ACC112 (cell line): ENCODE measurements at regions not wholly inside any gene's neighbourhood (a gene's known extent, or its start where the extent isn't known, plus 50 kb on each side); places are given as distances from the start of the nearest gene placed in this dataset.

ENCODE experiments used
- H2AFZ ChIP-seq: fragments of 200-600 bp; sonication (generic); one replicate; pipeline ENCODE4 v1.6.0; 2017; ENCODE audit warnings: antibody characterized with exemption, low read length; ENCODE audit not compliant: unreplicated experiment
- H3K27ac ChIP-seq: fragments of 200-600 bp; sonication (generic); 2 replicates; pipeline ENCODE4 v1.5.1; 2014; ENCODE audit warnings: low read depth, mild to moderate bottlenecking, antibody characterized with exemption, low read length, moderate library complexity
- H3K27me3 ChIP-seq: fragments of 200-600 bp; sonication (generic); 2 replicates; pipeline ENCODE4 v1.6.1; 2014; ENCODE audit warnings: mild to moderate bottlenecking, antibody characterized with exemption, low read length, moderate library complexity, mixed read lengths; ENCODE audit not compliant: insufficient read depth
- H3K36me3 ChIP-seq: fragments of 200-600 bp; sonication (generic); 2 replicates; pipeline ENCODE4 v1.6.1; 2016; ENCODE audit warnings: mild to moderate bottlenecking, antibody characterized with exemption, low read length, moderate library complexity, mixed read lengths; ENCODE audit not compliant: insufficient read depth
- H3K4me1 ChIP-seq: fragments of 200-600 bp; sonication (generic); one replicate; pipeline ENCODE4 v1.6.1; 2016; ENCODE audit warnings: low read length, mixed read lengths; ENCODE audit not compliant: insufficient read depth, unreplicated experiment, control insufficient read depth
- H3K4me3 ChIP-seq: fragments of 200-600 bp; sonication (generic); 2 replicates; pipeline ENCODE4 v1.5.1; 2014; ENCODE audit warnings: mild to moderate bottlenecking, low read depth, low read length
- H3K79me2 ChIP-seq: fragments of 200-600 bp; sonication (generic); one replicate; pipeline ENCODE4 v1.6.0; 2016; ENCODE audit warnings: low read length; ENCODE audit not compliant: control insufficient read depth, unreplicated experiment, insufficient read depth

DNA sequence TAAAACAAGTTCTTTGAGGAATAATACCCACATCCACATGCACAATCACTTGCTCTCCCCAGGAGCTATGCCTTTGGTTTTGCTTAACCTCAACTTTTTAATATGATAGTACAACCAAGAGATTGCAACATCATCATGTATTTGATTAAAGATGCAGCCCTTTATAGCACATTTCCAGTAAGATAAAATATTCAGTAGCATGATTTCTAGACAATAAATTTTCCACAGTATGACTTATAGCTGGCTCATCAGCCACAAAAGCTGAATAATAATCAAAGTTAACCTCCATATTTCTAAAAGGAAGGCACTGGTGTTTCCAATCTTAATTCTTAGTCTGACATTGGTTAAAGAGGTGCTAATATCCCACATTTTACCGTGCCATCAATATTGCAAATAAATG lies 622.5 kb downstream of the TBL1XR1 start:
- no peaks in the 10 kb centered on the region for H3K27me3 ChIP-seq
- peaks cover 20% of the 10 kb centered on the region for H3K4me1 ChIP-seq
- H3K79me2 ChIP-seq: no peaks in the 10 kb centered on the region
- H3K27ac ChIP-seq: no peak overlapping the region
- no peaks in the 10 kb centered on the region for H3K36me3 ChIP-seq
- no peak overlapping the region for H3K4me3 ChIP-seq
- no peak overlapping the region for H2AFZ ChIP-seq

DNA sequence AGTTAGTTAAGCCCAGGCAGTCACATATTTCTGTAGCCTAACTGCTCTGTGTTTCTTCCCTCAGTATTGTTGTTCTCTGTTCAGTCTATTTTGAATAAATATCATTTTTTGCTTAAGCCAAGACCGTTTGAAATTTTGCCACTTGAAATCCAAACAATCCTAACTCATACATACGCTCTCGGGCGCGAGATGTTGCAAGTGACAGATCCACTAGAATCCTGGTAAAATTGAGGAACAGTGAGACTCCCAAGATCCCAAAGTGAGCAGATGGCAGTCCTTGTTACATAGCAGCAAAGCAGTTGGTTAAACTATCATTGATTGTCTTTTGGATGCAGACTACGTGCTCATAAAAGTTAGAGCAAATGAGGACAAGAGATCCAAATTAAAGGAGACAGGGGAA lies 625.4 kb downstream of the TBL1XR1 start:
- Histone ChIP-seq H3K4me3 (no peak overlapping the region), H3K27ac (no peak overlapping the region), H3K79me2 (no peaks in the 10 kb centered on the region), H2AFZ (no peak overlapping the region), H3K27me3 (no peaks in the 10 kb centered on the region), H3K36me3 (no peaks in the 10 kb centered on the region), H3K4me1 (peaks cover 20% of the 10 kb centered on the region)

DNA sequence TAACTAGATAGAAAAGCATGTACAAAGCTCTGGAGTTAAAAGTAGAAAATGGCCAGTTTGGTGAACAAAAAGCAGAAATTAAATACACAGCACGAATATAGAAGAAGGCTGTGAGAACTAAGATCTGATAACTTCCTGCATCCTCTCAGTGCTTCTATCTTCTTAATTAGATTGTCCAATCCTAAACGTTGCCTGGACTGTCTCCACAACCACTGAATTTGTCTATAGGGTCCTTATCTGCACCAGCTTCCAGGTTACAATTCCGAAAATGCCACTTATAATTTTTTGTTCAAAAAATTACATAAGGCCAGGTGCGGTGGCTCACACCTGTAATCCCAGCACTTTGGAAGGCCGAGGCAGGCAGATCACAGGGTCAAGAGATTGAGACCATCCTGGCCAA lies 626.3 kb downstream of the TBL1XR1 start:
- Histone ChIP-seq H3K36me3 (no peaks in the 10 kb centered on the region), H3K79me2 (no peaks in the 10 kb centered on the region), H3K27ac (no peak overlapping the region), H3K4me1 (peaks cover 18% of the 10 kb centered on the region), H3K27me3 (no peaks in the 10 kb centered on the region), H2AFZ (no peak overlapping the region), H3K4me3 (no peak overlapping the region)

DNA sequence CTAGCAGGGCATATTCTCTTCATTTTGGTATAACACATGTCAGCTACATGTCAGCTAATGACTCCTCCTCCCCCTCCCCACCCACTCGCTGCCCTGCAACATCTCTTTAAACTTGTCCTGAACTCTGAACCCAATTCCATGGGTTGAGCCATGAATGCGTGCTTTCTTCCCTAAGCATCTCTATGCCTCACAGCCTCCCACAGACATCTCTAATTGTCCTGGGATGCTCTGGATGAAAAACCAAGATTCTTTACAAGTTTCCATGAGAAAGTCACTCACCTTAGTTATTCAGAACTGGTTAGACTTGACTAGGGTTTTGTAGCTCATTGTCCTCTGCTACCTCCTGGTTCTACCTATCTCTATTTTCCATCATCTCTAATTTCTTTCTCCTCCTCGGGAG lies 629.1 kb downstream of the TBL1XR1 start:
- Histone ChIP-seq H3K79me2 (no peaks in the 10 kb centered on the region), H3K27ac (no peak overlapping the region), H3K4me1 (no peaks in the 10 kb centered on the region), H3K36me3 (no peaks in the 10 kb centered on the region), H3K4me3 (no peak overlapping the region), H2AFZ (no peak overlapping the region), H3K27me3 (no peaks in the 10 kb centered on the region)

DNA sequence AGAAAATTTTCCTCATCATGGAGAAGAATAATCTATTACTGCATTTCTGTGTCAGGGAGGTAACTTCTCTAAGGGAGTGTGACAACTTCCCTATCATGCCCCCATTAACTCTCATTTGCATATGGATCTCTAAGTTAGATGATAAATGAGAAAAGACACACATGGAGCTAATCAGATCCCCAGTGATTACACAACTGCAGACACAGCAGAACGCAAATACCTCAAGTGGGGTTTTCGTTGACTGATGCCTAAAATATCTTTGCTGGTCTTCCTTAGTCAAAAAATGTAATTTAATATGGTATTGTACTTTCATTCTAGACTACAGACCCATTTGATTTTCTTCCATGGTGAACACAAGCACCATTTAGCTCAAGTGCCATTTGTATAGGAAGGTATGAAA lies 630.5 kb downstream of the TBL1XR1 start:
- Histone ChIP-seq H3K4me3 (no peak overlapping the region), H3K4me1 (no peaks in the 10 kb centered on the region), H3K79me2 (no peaks in the 10 kb centered on the region), H3K27ac (no peak overlapping the region), H3K27me3 (no peaks in the 10 kb centered on the region), H2AFZ (no peak overlapping the region), H3K36me3 (no peaks in the 10 kb centered on the region)

DNA sequence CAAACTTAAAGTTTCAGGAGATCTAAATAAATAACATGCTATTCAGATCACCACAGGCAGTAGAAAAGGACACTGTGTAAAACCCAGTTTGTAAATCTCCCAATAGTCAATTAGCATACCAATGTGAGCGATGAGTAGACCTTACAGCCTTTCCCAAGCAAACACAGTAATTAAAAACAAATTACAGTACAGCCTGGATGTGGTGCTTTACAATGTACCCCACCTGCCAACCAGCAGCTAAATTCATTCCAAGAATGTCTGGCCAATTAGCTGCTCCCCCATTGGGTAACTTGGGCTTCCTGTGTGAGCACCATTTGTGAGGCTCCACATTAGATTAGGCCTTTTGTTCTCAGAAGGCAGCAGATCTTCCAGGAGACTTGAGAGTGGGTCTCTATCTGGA lies 635.0 kb downstream of the TBL1XR1 start:
- H3K27me3 ChIP-seq: no peaks in the 10 kb centered on the region
- no peaks in the 10 kb centered on the region for H3K36me3 ChIP-seq
- no peaks in the 10 kb centered on the region for H3K4me1 ChIP-seq
- H2AFZ ChIP-seq: no peak overlapping the region
- H3K79me2 ChIP-seq: no peaks in the 10 kb centered on the region
- no peak overlapping the region for H3K4me3 ChIP-seq
- no peak overlapping the region for H3K27ac ChIP-seq

DNA sequence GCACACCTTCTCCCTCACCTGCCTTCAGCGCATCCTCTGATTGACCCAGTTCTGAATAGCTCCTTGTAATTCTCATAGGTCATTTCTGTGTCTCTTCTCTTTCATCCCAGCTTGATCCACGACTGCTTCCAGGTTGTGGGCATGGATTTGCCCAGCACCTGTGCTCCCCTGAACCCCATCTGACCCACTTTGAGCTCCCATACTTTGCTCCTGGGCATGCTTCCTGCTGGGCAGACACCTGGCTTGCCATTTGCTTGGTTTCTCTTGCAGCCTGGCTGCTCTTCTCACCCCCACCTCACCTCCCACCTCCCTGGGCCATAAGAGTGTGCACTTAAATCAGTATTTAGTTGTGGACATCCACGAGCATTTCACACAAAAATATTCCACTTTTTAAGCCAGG lies 635.5 kb downstream of the TBL1XR1 start:
- Histone ChIP-seq H3K4me1 (no peaks in the 10 kb centered on the region), H3K27ac (no peak overlapping the region), H3K4me3 (no peak overlapping the region), H2AFZ (no peak overlapping the region), H3K36me3 (no peaks in the 10 kb centered on the region), H3K27me3 (no peaks in the 10 kb centered on the region; the same call in 1 of the 2 replicates), H3K79me2 (no peaks in the 10 kb centered on the region)

DNA sequence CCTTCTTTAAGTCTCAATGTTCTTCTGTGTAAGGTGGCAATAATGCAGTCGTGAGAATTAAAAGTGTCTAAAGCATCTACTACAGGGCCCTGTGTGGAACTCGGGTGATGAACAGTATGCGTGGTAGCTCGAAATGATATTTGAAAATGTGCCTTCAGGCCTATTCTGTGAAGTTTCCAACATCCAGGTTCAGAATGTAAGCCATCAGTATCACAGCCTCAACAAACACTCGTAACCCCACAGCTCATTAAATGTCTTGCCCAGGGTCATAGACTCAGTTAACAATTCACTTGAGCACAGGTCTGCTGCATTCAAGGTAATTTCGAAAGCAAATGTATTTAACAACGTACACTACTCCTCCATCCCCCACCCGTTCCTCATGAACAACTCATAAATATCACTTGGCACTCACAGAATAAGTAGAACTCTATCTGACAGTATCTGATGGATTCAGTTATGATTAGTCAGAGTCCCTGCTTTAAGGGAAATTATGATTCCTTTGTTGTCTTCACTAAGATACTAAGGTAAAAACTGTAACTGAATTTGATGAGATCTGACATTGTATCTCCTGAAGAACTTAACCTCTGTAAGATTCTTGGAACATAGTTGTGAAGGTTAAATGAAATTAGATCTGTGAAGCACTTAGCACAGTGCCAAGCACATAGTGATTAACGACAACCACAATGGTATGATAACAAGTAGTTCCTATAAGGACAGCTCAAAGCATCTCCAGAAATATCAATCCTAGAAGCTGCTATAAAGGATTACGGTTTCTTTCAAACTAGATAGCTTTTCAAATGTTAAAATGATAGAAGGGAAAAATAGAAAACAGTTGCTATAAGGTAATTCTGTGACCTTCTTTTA lies 642.3 kb downstream of the TBL1XR1 start:
- H2AFZ ChIP-seq: no peak overlapping the region
- no peak overlapping the region for H3K27ac ChIP-seq
- H3K27me3 ChIP-seq: peaks cover 4% of the 10 kb centered on the region; the same call in 1 of the 2 replicates
- H3K4me3 ChIP-seq: no peak overlapping the region
- no peaks in the 10 kb centered on the region for H3K79me2 ChIP-seq
- H3K36me3 ChIP-seq: no peaks in the 10 kb centered on the region
- no peaks in the 10 kb centered on the region for H3K4me1 ChIP-seq

DNA sequence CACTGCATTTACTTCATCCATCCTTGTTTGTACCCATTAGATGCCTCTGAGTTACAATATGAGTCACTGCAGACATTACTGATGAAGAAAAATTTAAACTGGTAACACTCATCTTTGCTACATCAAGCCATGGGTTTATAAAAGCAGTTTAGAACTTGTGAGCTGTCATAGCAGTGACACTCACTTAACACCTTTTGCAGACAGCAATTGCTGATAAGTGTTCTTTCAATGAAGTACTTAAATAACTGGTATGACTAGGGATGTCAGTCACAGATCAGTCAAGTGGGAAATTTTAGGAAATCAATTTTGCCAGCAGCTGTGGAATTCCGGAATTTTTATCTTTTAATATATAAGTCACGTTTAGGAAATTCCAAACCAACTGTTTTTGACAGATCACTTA lies 643.0 kb downstream of the TBL1XR1 start:
- H3K4me3 ChIP-seq: no peak overlapping the region
- no peaks in the 10 kb centered on the region for H3K79me2 ChIP-seq
- peaks cover 4% of the 10 kb centered on the region; the same call in 1 of the 2 replicates for H3K27me3 ChIP-seq
- no peaks in the 10 kb centered on the region for H3K36me3 ChIP-seq
- no peak overlapping the region for H3K27ac ChIP-seq
- no peak overlapping the region for H2AFZ ChIP-seq
- no peaks in the 10 kb centered on the region for H3K4me1 ChIP-seq

DNA sequence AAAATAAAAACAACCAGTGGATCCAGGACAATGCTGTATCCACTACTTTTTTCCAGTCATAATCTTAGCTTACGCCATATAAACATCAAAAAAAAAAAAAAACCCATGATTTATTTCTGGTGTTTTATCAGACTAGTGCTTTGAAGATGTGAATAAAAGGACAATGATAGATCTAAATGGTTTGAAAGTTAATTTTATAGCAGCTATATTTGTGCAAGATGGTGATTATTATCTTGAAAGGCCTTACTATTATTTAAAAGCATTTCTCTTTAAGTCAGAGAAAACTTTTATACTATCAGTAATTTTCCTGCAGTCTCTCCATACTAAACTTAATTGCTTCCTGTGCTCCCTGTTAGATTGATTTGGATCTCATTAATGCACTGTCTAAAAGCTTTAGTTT lies 670.3 kb downstream of the TBL1XR1 start:
- Histone ChIP-seq H3K4me1 (no peaks in the 10 kb centered on the region), H2AFZ (no peak overlapping the region), H3K36me3 (no peaks in the 10 kb centered on the region), H3K79me2 (no peaks in the 10 kb centered on the region), H3K27ac (no peak overlapping the region), H3K4me3 (no peak overlapping the region), H3K27me3 (no peaks in the 10 kb centered on the region)

DNA sequence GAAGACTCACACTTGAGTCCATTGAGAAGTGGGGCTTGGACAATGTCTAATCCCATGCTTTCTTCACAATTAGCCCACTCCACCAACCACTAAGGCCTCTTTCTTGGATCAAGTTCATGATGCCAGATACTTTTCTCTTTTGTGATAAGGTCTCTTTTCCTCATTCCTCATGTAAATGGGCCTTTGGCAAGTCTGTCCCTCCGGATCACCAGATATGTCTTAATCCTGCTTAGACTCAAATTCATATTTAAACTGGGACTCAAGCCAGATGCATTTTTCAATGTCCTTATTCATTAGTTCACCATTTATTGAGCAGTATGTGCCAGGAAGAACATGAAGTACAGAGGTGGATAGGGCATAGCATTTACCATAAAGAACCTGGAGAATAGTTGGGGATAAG lies 671.1 kb downstream of the TBL1XR1 start:
- Histone ChIP-seq H2AFZ (no peak overlapping the region), H3K4me3 (no peak overlapping the region), H3K36me3 (no peaks in the 10 kb centered on the region), H3K79me2 (no peaks in the 10 kb centered on the region), H3K27ac (no peak overlapping the region), H3K4me1 (no peaks in the 10 kb centered on the region), H3K27me3 (no peaks in the 10 kb centered on the region)
